HepG2 (cell line): ENCODE measurements at regions not wholly inside any gene's neighbourhood (a gene's known extent, or its start where the extent isn't known, plus 50 kb on each side); places are given as distances from the start of the nearest gene placed in this dataset.

ENCODE experiments used
- BRCA1 ChIP-seq: sonication (generic); formaldehyde crosslinking; IDR thresholded peaks from 2 replicates; pipeline ENCODE4 v1.4.0; 2020; ENCODE audit warnings: missing genetic modification reagents
- CEBPG ChIP-seq: IDR thresholded peaks from 2 replicates; pipeline ENCODE4 v1.6.1; 2016
- DMAP1 ChIP-seq: IDR thresholded peaks from 2 replicates; pipeline ENCODE4 v1.6.1; 2016
- FOSL2 ChIP-seq: sonication (generic); formaldehyde crosslinking; IDR thresholded peaks from 2 replicates; pipeline ENCODE4 v1.4.0; 2020; ENCODE audit warnings: missing genetic modification reagents
- RBFOX2 ChIP-seq: fragments of 200-400 bp; formaldehyde crosslinking; IDR thresholded peaks from 2 replicates; pipeline ENCODE4 v1.6.1; 2017; ENCODE audit warnings: low read depth, mild to moderate bottlenecking, low read length
- TBX2 ChIP-seq: sonication (generic); formaldehyde crosslinking; IDR thresholded peaks from 2 replicates; pipeline ENCODE4 v1.5.0; 2020; ENCODE audit warnings: missing genetic modification reagents, mild to moderate bottlenecking, borderline replicate concordance
- TCF7 ChIP-seq: sonication (generic); IDR thresholded peaks from 2 replicates; pipeline ENCODE4 v1.6.1; 2016; ENCODE audit warnings: antibody characterized with exemption, low read depth
- U2AF2 ChIP-seq: fragments of 200-400 bp; formaldehyde crosslinking; IDR thresholded peaks from 2 replicates; pipeline ENCODE4 v1.6.1; 2017; ENCODE audit warnings: low read depth, mild to moderate bottlenecking, low read length
- ZFP90 ChIP-seq: sonication (generic); formaldehyde crosslinking; IDR thresholded peaks from 2 replicates; pipeline ENCODE4 v1.8.0; 2022; ENCODE audit warnings: missing genetic modification reagents, mild to moderate bottlenecking, inconsistent platforms, borderline replicate concordance
- ZFYVE20 ChIP-seq: sonication (generic); formaldehyde crosslinking; IDR thresholded peaks from 2 replicates; pipeline ENCODE4 v1.8.0; 2023; ENCODE audit warnings: low read depth, mild to moderate bottlenecking, moderate library complexity, missing genetic modification reagents, borderline replicate concordance
- ZNF121 ChIP-seq: sonication (generic); formaldehyde crosslinking; IDR thresholded peaks from 2 replicates; pipeline ENCODE4 v1.5.0; 2020; ENCODE audit warnings: mild to moderate bottlenecking, missing genetic modification reagents
- ZNF543 ChIP-seq: sonication (generic); formaldehyde crosslinking; IDR thresholded peaks from 2 replicates; pipeline ENCODE4 v1.4.0; 2020; ENCODE audit warnings: mild to moderate bottlenecking, missing genetic modification reagents
- ZNF557 ChIP-seq: sonication (generic); formaldehyde crosslinking; IDR thresholded peaks from 2 replicates; pipeline ENCODE4 v1.4.0; 2020; ENCODE audit warnings: missing genetic modification reagents
- ZNF564 ChIP-seq: sonication (generic); formaldehyde crosslinking; IDR thresholded peaks from 2 replicates; pipeline ENCODE4 v1.8.1; 2023; ENCODE audit warnings: mild to moderate bottlenecking, missing genetic modification reagents
- ZNF7 ChIP-seq: IDR thresholded peaks from 2 replicates; pipeline ENCODE4 v1.6.1; 2016; ENCODE audit warnings: missing biosample characterization, missing genetic modification reagents
- ZNF746 ChIP-seq: sonication (generic); formaldehyde crosslinking; IDR thresholded peaks from 2 replicates; pipeline ENCODE4 v1.8.0; 2022; ENCODE audit warnings: mild to moderate bottlenecking, missing genetic modification reagents
- ZNF768 ChIP-seq: sonication (generic); formaldehyde crosslinking; IDR thresholded peaks from 2 replicates; pipeline ENCODE4 v1.4.0; 2020; ENCODE audit warnings: missing genetic modification reagents
- ZNF777 ChIP-seq: sonication (generic); formaldehyde crosslinking; IDR thresholded peaks from 2 replicates; pipeline ENCODE4 v1.4.0; 2020; ENCODE audit warnings: missing genetic modification reagents
- ZNF816 ChIP-seq: sonication (generic); formaldehyde crosslinking; IDR thresholded peaks from 2 replicates; pipeline ENCODE4 v1.8.0; 2022; ENCODE audit warnings: missing genetic modification reagents, mild to moderate bottlenecking, borderline replicate concordance
- TF ChIP-seq, protein P1 (sequence below): sonication (generic); formaldehyde crosslinking; IDR thresholded peaks from 2 replicates; pipeline ENCODE4 v1.4.0; 2020; ENCODE audit warnings: low read depth, mild to moderate bottlenecking, missing genetic modification reagents
- TF ChIP-seq, protein P2 (sequence below): IDR thresholded peaks from 2 replicates; pipeline ENCODE4 v1.6.1; 2016; ENCODE audit warnings: missing compliant biosample characterization, missing genetic modification reagents, borderline replicate concordance
- TF ChIP-seq, protein P3 (sequence below): IDR thresholded peaks from 2 replicates; pipeline ENCODE4 v1.6.1; 2016; ENCODE audit warnings: low read depth, control low read depth

DNA sequence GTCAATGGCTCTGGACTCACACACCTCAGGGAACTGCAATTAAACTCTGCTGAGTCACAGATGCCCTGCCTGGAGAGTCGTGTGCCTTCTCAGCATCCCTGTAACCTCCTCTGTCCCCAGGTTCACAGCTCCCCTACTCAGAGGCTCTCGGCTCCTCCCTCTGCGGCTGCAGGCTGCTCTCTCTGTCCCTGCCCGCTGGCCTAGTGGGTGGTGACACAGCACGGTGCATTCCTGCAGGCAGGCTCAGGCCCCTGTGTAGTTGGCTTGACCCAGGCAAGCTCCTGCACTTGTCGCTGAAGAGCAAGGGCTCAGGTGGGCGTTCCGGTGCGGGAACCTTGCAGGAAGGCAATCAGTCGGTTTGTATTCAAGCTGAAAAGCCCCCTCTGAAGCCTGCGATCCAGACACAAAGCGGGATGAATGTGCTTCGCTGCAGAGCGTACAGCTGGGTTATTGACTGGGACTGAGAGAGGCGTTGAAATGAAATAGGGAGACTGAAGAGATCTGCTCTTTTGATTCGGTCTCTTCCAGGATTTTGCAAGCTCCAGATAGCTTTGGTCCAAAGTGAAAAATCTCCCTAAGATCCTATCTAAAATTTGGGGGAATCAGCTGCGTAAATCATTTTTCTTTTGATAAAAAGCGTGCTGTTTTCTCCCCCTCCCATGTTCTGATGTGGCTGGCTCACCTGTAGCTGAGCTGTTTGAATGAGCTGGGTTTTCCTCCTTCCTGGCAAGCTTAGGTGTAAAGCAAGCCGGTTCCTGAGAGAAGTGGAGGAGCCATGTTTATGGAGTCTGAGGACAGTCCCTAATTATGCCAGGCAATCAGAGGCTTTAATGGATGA, 208.7 kb upstream of the PHYHIPL start (continued):
- TF ChIP-seq FOSL2 (CRISPR knock-in tag) (peak; percentile 80), ZNF564 (peak; percentile 48; the same call in 1 of the 2 replicates), DMAP1 (CRISPR knock-in tag) (0 out of 2 replicates have a peak, but pooled peaks have one; percentile 18), U2AF2 (no peak), ZNF777 (CRISPR knock-in tag) (no peak), ZNF768 (CRISPR knock-in tag) (peak; percentile 39; the same call in 1 of the 2 replicates), RBFOX2 (peak; percentile 70; the same call in 1 of the 2 replicates), ZNF121 (CRISPR knock-in tag) (no peak), TCF7 (no peak), ZFP90 (CRISPR knock-in tag) (no peak), TBX2 (CRISPR knock-in tag) (peak; percentile 93), ZNF543 (CRISPR knock-in tag) (peak; percentile 64; the same call in 1 of the 2 replicates), ZNF557 (CRISPR knock-in tag) (no peak), ZNF7 (CRISPR knock-in tag) (no peak), ZNF816 (no peak), CEBPG (CRISPR knock-in tag) (peak; percentile 37; the same call in 1 of the 2 replicates), ZFYVE20 (CRISPR knock-in tag) (no peak), ZNF746 (CRISPR knock-in tag) (no peak), BRCA1 (CRISPR knock-in tag) (no peak)
- TF ChIP-seq, protein P1, sequence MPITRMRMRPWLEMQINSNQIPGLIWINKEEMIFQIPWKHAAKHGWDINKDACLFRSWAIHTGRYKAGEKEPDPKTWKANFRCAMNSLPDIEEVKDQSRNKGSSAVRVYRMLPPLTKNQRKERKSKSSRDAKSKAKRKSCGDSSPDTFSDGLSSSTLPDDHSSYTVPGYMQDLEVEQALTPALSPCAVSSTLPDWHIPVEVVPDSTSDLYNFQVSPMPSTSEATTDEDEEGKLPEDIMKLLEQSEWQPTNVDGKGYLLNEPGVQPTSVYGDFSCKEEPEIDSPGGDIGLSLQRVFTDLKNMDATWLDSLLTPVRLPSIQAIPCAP (CRISPR knock-in tag): no peak
- TF ChIP-seq, protein P2, sequence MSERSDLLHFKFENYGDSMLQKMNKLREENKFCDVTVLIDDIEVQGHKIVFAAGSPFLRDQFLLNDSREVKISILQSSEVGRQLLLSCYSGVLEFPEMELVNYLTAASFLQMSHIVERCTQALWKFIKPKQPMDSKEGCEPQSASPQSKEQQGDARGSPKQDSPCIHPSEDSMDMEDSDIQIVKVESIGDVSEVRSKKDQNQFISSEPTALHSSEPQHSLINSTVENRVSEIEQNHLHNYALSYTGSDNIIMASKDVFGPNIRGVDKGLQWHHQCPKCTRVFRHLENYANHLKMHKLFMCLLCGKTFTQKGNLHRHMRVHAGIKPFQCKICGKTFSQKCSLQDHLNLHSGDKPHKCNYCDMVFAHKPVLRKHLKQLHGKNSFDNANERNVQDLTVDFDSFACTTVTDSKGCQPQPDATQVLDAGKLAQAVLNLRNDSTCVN: peak; percentile 79; the same call in 1 of the 2 replicates
- TF ChIP-seq, protein P3, sequence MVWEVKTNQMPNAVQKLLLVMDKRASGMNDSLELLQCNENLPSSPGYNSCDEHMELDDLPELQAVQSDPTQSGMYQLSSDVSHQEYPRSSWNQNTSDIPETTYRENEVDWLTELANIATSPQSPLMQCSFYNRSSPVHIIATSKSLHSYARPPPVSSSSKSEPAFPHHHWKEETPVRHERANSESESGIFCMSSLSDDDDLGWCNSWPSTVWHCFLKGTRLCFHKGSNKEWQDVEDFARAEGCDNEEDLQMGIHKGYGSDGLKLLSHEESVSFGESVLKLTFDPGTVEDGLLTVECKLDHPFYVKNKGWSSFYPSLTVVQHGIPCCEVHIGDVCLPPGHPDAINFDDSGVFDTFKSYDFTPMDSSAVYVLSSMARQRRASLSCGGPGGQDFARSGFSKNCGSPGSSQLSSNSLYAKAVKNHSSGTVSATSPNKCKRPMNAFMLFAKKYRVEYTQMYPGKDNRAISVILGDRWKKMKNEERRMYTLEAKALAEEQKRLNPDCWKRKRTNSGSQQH (CRISPR knock-in tag): peak; percentile 91
